Retina (tissue), 1 donor: ENCODE measurements at regions not wholly inside any gene's neighbourhood (a gene's known extent, or its start where the extent isn't known, plus 50 kb on each side); places are given as distances from the start of the nearest gene placed in this dataset.
"Not testable (repeated sequence)": the region's sequence is repeated elsewhere in the genome, so short reads cannot be mapped to it uniquely, and the experiment has no call there.

Experiments used
- DNase-seq: peaks from one replicate; pipeline ENCODE4 v3.0.0-alpha.2; 2016

DNA sequence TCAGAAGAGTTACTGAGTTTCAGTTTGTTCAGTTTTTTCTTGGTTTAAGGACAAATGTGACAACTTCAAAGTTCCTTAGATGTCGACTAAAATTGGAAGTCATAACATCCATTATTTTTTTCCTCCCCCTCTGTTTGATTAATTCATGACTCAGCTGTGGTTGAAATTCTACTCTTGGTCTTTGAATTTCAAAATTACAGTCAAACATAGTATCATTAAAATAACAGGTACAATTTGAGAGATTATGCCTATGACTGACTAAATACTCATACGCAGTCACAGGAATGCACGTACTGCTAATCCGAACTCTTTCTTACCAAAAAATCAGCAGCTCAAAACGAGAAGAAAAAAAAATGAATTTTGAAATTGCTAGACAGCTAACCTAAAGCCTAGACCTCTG is 1434.8 kb downstream of the RAPGEF2 start:
- DNase-seq: no peak

DNA sequence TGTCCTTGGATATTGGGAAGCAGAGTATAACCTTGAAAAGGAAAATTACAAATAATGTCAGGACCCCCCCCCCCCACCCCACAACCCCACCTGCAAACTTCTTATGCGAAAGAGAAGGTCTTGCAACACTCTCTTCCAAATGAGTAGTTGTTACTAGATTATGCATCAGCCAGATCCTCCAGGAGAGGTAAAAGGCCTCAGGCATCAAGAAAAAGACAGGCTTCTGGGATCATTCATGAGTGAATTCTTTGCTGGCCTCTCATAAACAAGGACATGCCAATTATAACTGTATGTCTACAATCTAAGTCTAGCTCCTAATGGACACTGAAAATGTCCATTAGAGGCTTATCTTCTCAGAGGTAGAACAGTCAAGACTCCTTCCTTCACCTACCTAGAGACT is 1443.3 kb downstream of the RAPGEF2 start:
- no peak for DNase-seq

DNA sequence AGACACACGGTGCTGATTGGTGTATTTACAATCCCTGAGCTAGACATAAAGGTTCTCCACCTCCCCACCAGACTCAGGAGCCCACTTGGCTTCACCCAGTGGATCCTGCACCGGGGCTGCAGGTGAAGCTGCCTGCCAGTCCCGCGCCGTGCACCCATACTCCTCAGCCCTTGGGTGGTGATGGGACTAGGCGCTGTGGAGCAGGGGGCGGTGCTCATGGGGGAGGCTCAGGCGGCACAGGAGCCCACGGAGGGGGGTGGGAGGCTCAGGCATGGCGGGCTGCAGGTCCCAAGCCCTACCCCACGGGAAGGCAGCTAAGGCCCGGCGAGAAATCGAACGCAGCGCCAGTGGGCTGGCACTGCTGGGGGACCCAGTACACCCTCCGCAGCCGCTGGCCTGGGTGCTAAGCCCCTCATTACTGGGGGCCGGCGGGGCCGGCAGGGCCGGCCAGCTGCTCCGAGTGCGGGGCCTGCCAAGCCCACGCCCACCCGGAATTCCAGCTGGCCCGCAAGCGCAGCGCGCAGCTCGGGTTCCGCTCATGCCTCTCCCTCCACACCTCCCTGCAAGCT is 1447.2 kb downstream of the RAPGEF2 start:
- not testable (repeated sequence) for DNase-seq

DNA sequence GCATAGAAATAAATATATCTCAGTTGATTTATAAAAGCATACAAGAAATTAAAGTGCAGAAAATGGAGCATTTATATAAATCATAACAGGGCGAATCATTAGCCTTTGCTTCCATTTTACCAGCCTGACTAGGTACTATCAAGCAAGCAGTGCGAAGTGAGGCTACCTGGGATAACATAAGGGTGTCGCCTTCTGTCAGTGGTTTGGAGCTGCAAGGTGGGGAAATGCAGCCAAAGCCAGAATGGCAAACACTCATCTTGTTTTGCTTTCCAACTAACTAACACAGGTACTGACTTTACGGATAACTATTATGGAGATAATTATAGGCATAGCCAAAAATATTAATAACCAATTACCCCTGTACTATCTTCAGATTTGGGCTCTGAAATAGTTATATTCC is 1459.8 kb downstream of the RAPGEF2 start:
- DNase-seq: no peak

DNA sequence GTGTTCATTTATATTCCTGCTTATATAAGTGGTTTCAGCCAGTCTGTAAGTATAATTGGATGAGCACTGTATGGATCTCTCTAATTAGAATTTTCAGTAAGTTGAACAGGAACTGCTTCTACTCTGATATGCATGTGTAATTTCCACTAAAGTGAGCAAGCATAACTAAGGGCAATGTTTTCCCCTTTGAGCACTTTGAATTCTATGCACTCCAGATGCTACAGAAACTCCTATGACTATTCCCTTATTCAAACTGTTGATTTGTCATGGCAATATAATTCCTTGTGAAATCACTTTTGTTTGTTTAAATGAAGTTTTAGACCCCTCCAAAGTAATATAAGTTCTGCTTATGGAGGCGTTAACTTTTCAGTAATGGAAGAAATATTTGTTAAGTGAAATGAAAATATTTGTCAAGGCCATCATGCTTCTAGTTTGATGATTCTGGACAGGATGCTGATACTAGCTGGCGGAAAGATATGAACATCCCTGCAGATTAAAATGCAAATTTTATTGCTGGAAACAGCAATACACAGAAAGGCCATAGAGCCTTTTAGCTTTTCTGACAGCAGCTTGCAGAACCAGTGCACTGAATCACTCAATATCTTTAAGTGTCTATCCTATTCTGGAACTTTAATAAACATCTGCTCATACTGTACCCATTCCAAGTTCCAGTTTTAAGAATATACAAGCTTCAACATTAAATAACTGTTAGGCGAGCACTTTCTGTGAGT is 1460.8 kb downstream of the RAPGEF2 start:
- no peak for DNase-seq

DNA sequence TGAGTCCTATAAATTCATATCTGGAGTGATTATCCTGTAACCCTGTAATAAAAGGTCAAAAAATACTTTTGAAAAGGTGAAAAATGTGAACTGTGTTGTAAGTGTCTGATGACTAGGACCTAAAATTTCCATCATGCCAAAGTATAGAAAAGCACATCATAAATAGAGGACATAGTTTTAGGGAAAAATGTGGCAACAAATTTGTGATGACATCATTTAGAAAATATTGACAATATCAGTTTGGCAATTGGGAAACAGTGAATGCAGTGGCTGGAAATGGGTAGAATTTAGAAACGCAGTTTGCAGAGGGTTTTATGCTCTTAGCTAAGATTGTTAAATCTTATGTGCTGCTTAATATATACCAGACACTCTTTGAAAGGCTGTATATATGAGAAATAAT is 1464.8 kb downstream of the RAPGEF2 start:
- no peak for DNase-seq

DNA sequence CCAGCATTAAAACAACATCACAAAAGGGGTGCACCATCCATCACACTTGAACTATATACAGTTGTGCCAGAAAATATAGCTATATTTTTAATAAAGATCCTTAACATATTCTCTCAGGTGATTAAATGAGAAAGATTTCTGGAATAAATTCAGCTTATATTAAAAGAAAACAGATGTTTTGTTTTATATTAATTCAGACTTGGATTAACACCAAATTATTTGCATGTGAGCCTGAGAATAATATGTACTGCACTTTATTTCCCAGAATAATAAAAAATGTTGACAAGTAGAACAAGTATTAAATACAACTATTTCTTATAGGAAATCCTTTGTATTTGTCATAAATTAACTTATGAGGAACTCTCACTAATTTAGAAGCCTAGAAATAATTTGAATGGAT is 1467.4 kb downstream of the RAPGEF2 start:
- DNase-seq: no peak

DNA sequence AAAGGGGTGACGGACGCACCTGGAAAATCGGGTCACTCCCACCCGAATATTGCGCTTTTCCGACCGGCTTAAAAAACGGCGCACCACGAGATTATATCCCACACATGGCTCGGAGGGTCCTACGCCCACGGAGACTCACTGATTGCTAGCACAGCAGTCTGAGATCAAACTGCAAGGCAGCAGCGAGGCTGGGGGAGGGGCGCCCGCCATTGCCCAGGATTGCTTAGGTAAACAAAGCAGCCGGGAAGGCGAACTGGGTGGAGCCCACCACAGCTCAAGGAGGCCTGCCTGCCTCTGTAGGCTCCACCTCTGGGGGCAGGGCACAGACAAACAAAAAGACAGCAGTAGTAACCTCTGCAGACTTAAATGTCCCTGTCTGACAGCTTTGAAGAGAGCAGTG is 1471.4 kb downstream of the RAPGEF2 start:
- not testable (repeated sequence) for DNase-seq

DNA sequence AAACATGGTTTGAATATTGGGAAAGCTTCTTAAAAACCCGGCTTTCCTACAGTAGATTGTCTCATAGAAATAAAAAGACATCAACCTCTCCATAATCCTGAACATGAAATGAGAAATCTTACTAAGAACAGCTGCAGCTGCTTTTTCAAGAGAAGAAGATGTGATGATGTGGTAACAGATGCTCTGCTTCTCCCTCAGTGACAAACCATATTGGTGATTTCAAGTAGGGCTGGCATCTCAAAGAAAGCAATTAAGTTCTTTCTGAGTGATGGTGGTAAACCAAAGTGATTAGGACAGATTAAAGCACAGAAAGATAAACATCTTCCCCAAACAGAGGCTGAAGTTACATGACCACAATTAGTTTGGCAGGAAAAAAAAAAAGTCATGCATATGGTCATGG is 1477.7 kb downstream of the RAPGEF2 start:
- no peak for DNase-seq

DNA sequence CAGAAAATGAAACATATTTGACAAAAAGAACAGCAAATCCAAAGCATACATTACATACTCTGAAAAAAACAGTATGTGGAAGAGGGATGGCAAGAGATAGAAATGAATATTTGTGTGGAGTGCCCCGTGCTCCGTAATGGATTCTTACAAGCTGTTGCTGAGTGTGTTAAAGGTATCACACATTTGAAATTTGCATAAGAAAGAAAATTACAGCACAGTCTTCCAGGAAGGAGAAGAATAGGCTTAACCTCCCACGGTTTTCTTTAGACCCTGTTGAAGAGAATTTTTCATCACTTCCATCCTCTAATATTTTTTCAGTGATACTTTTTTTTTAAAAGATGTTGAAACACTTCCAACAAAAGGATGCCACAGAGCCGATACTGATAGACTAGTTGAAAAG is 1489.4 kb downstream of the RAPGEF2 start:
- DNase-seq: no peak

DNA sequence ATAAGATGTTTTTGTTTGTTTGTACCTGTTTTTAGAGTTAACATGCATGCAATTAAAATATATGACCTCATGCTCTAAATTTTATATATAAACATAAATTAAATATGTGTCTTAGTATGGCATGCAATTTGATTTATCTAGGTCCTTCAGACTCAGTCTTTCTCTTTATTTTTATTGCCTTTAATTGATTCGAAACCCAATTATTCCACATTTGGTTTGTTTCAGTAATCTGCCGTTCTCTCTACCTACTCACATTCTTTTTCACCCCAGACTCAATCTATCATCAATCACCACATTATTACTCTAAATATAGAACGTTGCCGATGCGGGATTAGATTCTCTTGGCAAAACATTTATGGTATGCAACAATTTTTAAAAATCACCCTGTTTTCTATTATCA is 1492.8 kb downstream of the RAPGEF2 start:
- DNase-seq: no peak

DNA sequence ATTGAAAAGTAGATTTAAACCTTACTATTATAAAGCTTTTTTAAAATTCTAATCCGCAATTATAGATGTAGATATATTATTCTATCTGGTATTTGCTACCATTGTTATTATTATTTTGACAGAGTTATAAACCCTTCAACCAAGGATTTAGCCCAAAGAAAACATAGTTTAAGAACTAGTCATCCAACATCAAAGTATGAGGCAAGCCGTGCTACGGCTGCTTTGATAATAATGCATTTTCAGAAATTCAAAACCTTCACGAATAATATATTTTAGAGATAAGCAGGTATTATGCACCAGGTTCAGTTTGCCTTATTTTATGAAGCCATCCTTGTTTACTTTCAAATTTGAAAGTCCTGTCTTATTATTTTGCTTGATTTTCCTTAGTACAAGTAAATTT is 1501.7 kb downstream of the RAPGEF2 start:
- no peak for DNase-seq

DNA sequence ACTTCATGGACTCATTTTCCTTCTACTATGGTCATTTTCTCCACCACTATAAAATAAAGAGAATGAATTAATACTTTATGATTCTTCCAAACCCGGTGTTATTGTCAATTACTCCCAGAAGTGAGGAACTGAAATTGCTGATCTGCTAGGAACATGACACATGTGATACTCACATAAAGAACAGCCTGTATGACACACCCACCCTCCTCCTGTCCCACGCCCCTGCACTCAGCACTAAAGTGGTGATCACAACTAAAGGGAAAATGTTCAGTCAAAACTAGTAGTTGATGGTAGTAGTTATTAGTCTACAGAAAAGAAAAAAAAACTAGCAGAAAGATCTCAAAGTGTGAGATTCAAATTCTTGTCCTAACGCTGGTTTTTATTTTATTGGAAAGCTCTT is 1508.3 kb downstream of the RAPGEF2 start:
- no peak for DNase-seq

DNA sequence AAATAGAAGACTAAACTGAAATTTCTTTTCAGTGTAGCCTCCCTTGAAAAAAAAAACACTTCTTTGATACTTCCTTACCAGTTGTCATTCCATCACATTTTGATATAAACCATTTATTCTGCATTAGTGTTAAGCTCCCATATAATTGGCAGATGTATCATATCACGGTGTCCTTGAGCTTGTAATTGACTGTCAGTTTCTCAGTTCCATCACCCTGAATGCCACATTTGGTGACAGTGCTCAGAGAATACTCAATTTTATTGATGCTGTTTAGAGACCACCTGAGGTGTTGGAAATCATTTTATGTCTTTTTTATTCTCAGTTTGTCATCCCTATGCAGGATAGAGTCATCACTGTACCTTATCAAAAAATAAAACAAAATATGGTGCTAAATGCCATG is 1528.2 kb downstream of the RAPGEF2 start:
- no peak for DNase-seq

DNA sequence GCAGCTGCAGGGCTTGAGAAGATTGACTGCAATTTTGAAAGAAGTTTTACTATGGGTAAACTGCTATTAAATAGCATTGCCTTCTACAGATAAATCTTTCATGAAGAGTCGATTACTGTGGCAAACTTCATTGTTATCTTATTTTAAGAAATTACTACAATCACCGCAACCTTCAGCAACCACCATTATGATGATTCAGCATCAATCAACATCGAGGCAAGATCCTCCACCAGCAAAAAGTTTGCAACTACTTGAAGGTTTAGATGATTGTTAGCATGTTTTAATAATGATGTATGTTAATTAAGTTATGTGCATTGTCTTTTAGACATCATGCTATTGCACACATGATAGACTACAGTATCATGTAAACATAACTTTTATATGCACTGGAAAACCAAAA is 1511.0 kb downstream of the FSTL5 start:
- no peak for DNase-seq

DNA sequence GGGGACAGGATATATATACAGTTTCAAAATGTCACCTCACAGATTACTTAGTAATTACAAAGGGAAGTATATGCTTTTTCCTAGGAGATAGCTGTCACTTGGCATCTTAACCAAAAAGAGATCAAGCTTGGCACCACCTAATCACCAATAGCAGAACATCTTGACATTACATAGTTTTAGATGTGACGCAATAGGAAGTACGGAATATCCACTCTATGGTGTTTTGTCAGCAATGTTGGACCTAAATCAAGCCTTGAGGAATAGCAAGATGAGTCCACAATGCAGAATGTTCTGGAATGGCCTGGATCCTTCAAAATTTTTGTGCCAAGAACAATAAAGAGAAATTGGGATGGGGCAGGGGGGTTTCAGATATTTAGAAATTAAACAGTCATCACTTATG is 1488.2 kb downstream of the FSTL5 start:
- DNase-seq: no peak

DNA sequence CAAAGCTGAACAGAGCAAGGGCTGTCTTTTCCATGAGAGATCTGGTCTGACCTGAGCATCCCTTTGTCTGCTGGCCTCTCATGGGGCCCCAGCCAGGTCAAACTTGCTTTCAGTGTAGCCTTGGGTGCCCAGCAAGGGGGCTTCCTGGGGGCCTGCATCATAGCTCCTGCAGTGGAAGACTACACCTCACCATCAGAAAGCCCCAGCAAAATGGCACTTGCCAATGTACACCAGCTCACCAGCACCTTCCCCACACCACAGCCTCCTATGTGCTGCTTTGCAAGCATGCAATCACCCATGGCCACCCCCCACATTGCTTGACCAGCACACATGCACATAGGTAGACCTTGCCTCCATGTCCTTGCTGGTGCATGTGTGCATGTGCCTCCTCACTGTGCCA is 1478.1 kb downstream of the FSTL5 start:
- DNase-seq: no peak

DNA sequence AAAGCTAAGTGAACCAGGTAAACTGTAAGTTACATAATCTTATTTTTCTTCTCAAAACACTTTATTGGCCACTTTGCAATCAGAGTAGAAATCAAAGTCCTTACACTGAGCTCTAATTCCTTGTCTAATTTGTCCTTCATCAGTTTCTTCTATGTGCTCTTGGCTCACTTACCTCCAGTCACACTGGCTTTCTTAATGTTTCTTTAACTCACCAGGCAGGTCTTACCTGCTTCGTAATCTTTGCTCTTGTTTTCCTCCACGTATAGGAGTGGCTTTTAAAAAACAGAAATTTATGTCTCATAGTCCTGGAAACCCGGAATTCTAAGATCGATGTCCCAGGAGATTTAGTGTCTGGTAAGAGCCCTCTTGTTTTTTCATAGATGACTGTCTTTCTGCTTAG is 1462.1 kb downstream of the FSTL5 start:
- DNase-seq: no peak

DNA sequence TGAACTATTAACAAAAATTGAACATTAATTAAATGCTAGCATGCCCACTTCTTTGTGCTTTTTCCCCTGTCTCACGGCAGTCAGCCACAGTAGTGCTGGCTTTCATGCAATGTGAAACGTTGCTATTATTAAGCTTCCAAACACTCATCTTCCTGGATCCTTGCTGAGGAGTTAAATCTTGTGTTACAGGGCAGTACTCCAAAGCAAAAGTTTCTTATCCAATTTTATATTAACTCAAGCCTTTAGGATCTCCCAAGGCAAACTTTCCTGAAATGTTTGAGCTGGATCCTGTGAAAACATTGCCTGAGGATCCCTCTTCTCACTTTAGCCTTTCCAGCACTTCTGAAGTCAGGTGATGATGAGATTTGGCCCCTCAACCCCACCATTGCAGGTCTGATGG is 1454.8 kb downstream of the FSTL5 start:
- DNase-seq: no peak

DNA sequence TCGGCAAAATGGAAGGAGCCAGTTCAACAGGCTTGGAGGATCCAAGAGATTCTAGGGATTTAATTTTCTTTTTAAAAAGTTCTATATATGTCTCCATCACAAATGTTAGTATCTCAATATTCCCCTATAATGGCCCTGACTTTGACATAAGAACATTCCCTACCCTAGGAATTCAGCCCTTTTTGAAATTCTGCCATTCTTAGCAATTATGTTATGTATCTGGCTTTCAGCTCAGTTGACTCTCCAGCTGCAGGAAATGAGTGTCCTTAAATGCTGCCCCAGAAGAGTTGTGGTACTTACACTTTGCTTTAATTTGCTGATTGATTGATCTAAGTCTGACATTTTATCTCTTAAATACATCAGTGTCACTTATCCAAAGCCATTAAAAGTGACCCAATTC is 1454.3 kb downstream of the FSTL5 start:
- DNase-seq: no peak

DNA sequence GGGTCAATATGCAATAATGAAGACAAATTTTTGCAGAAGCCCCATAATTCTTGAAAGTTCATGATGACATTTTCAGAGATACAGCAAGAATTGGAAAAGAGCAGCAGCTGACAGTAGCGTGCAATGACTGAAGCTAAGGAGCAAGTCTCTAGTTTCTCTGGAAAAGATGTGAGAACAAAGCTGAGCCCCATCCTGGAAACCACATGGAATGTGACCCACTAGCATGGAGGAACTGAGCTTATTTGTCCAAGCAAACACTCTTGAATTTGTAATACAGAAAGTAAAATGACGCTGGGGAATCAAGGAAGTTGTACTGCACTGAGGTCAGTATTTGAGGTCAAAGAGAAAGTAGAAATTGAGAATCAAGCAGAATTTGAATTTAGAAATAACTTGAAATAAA is 1447.2 kb downstream of the FSTL5 start:
- no peak for DNase-seq

DNA sequence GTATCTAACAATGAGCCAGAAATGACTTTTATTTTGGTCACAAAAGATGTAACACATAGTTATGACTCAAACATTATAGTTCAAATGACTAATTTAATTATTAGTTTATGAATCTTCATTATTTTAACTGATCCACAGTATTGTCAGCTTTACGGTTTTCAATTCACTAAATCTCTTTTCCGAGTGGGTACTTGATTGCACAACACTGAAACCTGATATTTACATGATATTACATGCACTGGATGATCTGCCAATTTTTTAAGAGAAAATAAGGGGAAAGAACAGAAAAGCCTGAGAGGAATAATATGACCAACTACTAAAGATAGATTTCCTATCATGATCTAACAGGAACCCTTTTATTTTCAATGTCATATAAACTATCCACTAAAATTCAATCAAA is 1446.0 kb downstream of the FSTL5 start:
- DNase-seq: no peak

DNA sequence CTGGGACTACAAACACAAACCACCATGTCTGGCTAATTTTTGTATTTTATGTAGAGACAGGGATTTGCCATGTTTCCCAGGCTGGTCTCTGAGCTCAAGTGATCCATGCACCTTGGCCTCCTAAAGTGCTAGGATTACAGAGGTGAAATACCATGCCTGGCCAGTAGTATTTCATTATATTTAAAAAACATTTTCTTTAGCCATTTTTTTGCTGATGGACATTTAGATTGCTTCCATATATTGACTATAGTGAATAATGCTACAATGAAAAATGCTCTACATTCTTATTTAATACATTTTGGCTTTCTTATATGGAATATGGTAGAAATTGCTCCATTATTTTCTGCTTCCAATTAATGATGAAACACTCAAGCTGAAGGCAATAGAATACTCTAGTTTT is 1439.7 kb downstream of the FSTL5 start:
- DNase-seq: no peak

DNA sequence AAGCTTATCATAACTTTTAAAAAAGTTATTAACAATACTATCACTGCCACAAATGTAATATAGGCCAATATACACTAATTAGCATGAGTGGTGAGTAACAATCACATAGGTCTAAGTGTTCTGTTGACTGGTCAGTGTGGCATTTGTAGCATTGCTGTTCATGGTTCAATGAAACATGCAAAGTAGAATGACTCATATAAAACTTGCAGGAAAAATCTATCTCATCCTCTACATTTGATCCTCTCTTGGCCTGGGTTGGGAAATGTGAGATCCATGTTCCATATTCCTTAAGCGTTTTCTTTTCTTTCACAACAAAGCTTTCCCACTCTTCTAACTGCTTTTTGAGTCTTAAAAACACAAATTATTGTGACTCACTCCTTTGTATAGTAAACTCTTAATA is 1418.7 kb downstream of the FSTL5 start:
- DNase-seq: no peak

DNA sequence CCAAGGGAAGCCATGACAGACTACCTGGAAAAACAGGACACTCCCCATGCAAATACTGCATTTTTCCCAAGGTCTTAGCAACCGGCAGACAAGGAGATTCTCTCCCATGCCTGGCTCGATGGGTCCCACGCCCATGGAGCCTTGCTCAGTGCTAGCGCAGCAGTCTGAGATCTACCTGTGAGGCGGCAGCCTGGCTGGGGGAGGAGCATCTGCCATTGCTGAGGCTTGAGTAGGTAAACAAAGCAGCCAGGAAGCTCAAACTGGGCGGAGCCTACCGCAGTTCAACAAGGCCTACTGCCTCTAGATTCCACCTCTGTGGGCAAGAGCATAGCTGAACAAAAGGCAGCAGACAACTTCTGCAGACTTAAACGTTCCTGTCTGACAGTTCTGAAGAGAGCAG is 1417.2 kb downstream of the FSTL5 start:
- not testable (repeated sequence) for DNase-seq
